ENCODE measurements at regions not wholly inside any gene's neighbourhood (a gene's known extent, or its start where the extent isn't known, plus 50 kb on each side); places are given as distances from the start of the nearest gene placed in this dataset.
A peak's percentile ranks its signal among the peaks of the same experiment; 100 is the strongest.

GRCh38 chr12:24363177-24363754 is 413.8 kb upstream of the SOX5 start:
- ChIA-PET CTCF (ENCODE audit: low intra/inter-chr PET ratio) (no interaction called here), POLR2A (no interaction called here)
- in situ Hi-C loops (cut with MboI) (no loop called here), intact Hi-C loops (cut with micrococcal nuclease) (no loop called here)
- DNase-seq (ENCODE audit: extremely low read depth in 1 of 4, low spot score in 3 of 4), result no peak
- H4K20me1 ChIP-seq (replicated peaks; ENCODE audit: control insufficient read depth, insufficient read depth, low read length), result no peaks in the 10 kb centered on the region
- FAIRE-seq, result no peak
- WGBS (ENCODE audit: insufficient coverage, low coverage, missing lambda C conversion rate), result 0% methylated on average over 3 of the region's 3 CpGs
- no peak overlapping the region for H3K27ac ChIP-seq (ENCODE audit: extremely low read depth, low read depth, low read length)
- no TSS peak for BruUV-seq (replicated peaks)
- H3K36me3 ChIP-seq (ENCODE audit: control insufficient read depth, insufficient read depth, low read length), result no peaks in the 10 kb centered on the region
- H3K9ac ChIP-seq (ENCODE audit: insufficient read depth in 1 of 2, low read depth in 2 of 2, low read length in 2 of 2), result no peak overlapping the region
- H2AFZ ChIP-seq (ENCODE audit: low read depth, low read length), result no peak overlapping the region
- no peak overlapping the region for H3K4me2 ChIP-seq (ENCODE audit: insufficient read depth, low read length)
- H3K27me3 ChIP-seq (ENCODE audit: control insufficient read depth in 2 of 2, insufficient read depth in 2 of 2, low read length in 2 of 2), result no peaks in the 10 kb centered on the region
- no peaks in the 10 kb centered on the region for H3K4me1 ChIP-seq (replicated peaks in 1 of 2; ENCODE audit: control insufficient read depth in 2 of 2, insufficient read depth in 2 of 2, low read length in 2 of 2)
- TF ChIP-seq NFIC (IDR thresholded peaks at IDR 0.05) (peak; percentile 48), TAL1 (IDR thresholded peaks at IDR 0.05) (no peak), SMAD4 (CRISPR knock-in tag; conservative IDR thresholded peaks at IDR 0.05) (no peak)
- no peak for ATAC-seq
- H3K4me3 ChIP-seq, result no peak overlapping the region
- no peaks in the 10 kb centered on the region for H3K9me1 ChIP-seq (ENCODE audit: control insufficient read depth, insufficient read depth, low read length)
- no peaks in the 10 kb centered on the region for H3K9me3 ChIP-seq (replicated peaks; ENCODE audit: control insufficient read depth, insufficient read depth, low read depth, low read length)
- H3K79me2 ChIP-seq (ENCODE audit: control insufficient read depth, insufficient read depth, low read length), result no peaks in the 10 kb centered on the region

- no peaks in the 10 kb centered on the region for H3K4me1 ChIP-seq (replicated peaks in 1 of 2; ENCODE audit: control insufficient read depth in 2 of 2, insufficient read depth in 2 of 2, low read length in 2 of 2)
- no peaks in the 10 kb centered on the region for H3K79me2 ChIP-seq (ENCODE audit: control insufficient read depth, insufficient read depth, low read length)
- H3K27ac ChIP-seq (ENCODE audit: extremely low read depth, low read depth, low read length), result no peak overlapping the region
- H3K4me3 ChIP-seq, result no peak overlapping the region
- ChIA-PET CTCF (ENCODE audit: low intra/inter-chr PET ratio) (no interaction called here), POLR2A (no interaction called here)
- H3K4me2 ChIP-seq (ENCODE audit: insufficient read depth, low read length), result no peak overlapping the region
- H3K36me3 ChIP-seq (ENCODE audit: control insufficient read depth, insufficient read depth, low read length), result no peaks in the 10 kb centered on the region
- H4K20me1 ChIP-seq (replicated peaks; ENCODE audit: control insufficient read depth, insufficient read depth, low read length), result no peaks in the 10 kb centered on the region
- H3K9me3 ChIP-seq (replicated peaks; ENCODE audit: control insufficient read depth, insufficient read depth, low read depth, low read length), result no peaks in the 10 kb centered on the region
- in situ Hi-C loops (cut with MboI), result no loop called here
- H3K9ac ChIP-seq (ENCODE audit: insufficient read depth in 1 of 2, low read depth in 2 of 2, low read length in 2 of 2), result no peak overlapping the region
- DNase-seq (ENCODE audit: extremely low read depth in 1 of 4, low spot score in 3 of 4) (no peak), FAIRE-seq (no peak), ATAC-seq (no peak)
- no TSS peak for BruUV-seq (replicated peaks)
- 0% methylated on average over 6 of the region's 6 CpGs for WGBS (ENCODE audit: insufficient coverage, low coverage, missing lambda C conversion rate)
- H2AFZ ChIP-seq (ENCODE audit: low read depth, low read length), result no peak overlapping the region
- no peaks in the 10 kb centered on the region for H3K27me3 ChIP-seq (ENCODE audit: control insufficient read depth in 2 of 2, insufficient read depth in 2 of 2, low read length in 2 of 2)
- intact Hi-C loops (cut with micrococcal nuclease), result no loop called here
- no peaks in the 10 kb centered on the region for H3K9me1 ChIP-seq (ENCODE audit: control insufficient read depth, insufficient read depth, low read length)
- TF ChIP-seq MAX (CRISPR knock-in tag; IDR thresholded peaks at IDR 0.05) (no peak), ZNF347 (CRISPR knock-in tag; IDR thresholded peaks at IDR 0.05; ENCODE audit: low read depth) (no peak), PTBP1 (IDR thresholded peaks at IDR 0.05; ENCODE audit: low read depth, low read length) (no peak), ZFX (CRISPR knock-in tag; IDR thresholded peaks at IDR 0.05) (no peak), USF1 (CRISPR knock-in tag; IDR thresholded peaks at IDR 0.05) (no peak), HOMEZ (CRISPR knock-in tag; IDR thresholded peaks at IDR 0.05) (no peak), CGGBP1 (CRISPR knock-in tag; IDR thresholded peaks at IDR 0.05) (no peak), BHLHE40 (IDR thresholded peaks at IDR 0.05; ENCODE audit: low read length) (no peak), SIN3A (IDR thresholded peaks at IDR 0.05; ENCODE audit: borderline replicate concordance in 2 of 2, control insufficient read depth in 1 of 2, low read depth in 2 of 2, low read length in 2 of 2) (no peak), YBX1 (IDR thresholded peaks at IDR 0.05) (no peak), SMARCA4 (IDR thresholded peaks at IDR 0.05) (no peak)
Observed at GRCh38 chr12:24361877-24362580, 412.6 kb upstream of the SOX5 start.
